Ovary (tissue), 3 donors: ENCODE measurements at regions not wholly inside any gene's neighbourhood (a gene's known extent, or its start where the extent isn't known, plus 50 kb on each side); places are given as distances from the start of the nearest gene placed in this dataset.

Experiments used
- CTCF ChIP-seq, 3 donors: fragments of 450-650 bp in 2 of 3; fragments of 200-600 bp in 1 of 3; IDR thresholded peaks; one replicate each; pipeline versions ENCODE4 v1.5.1 to v1.8.0; 2016 to 2022; ENCODE audit warnings: antibody characterized with exemption in 3 of 3, mild to moderate bottlenecking in 1 of 3
- POLR2A ChIP-seq: fragments of 450-650 bp; IDR thresholded peaks from one replicate; pipeline ENCODE4 v1.6.1; 2017; ENCODE audit warnings: antibody characterized with exemption, mild to moderate bottlenecking, moderate library complexity
- donor health status: DM: no; HTN: no; CAD: no.

- TF ChIP-seq CTCF (IDR thresholded peaks at IDR 0.05) (no peak), POLR2A (no peak)
These were observed 105.2 kb downstream of the OR2B2 start for GRCh38 chr6:27806981-27807440.
